Mammary epithelial cell (primary cell): ENCODE measurements at regions not wholly inside any gene's neighbourhood (a gene's known extent, or its start where the extent isn't known, plus 50 kb on each side); places are given as distances from the start of the nearest gene placed in this dataset.

Experiments used
- CTCF ChIP-seq, 2 donors: IDR thresholded peaks in 1 of 2; conservative IDR thresholded peaks in 1 of 2; 2 replicates each; pipeline ENCODE4 v1.5.1; 2011 to 2012; ENCODE audit warnings: inconsistent platforms in 2 of 2, low read length in 2 of 2, mild to moderate bottlenecking in 2 of 2, control low read depth in 1 of 2, low read depth in 1 of 2; ENCODE audit not compliant: insufficient read depth in 1 of 2; ENCODE audit errors: extremely low read depth in 1 of 2
- EZH2 ChIP-seq: IDR thresholded peaks from 2 replicates; pipeline ENCODE4 v1.6.1; 2012; ENCODE audit warnings: low read length, inconsistent platforms, borderline replicate concordance

DNA sequence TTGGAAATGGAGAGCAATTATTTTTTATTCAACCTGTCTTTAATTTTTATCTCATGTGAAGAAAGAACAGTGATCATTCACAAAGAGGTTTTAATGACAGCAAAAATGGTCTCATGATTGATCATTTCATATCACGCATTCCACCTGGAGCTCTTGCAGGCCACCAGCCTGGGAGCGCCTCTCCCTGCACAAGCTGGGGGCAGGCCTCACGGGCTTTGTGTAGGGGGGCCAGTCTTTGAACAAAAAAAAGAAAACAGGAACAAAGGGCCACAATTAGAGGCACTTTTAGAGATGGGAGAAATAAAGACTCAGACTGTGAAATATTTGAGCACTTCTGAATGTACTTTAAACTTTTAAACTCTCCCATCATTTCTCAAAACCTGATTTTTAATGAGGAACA is 232.9 kb downstream of the CHD9NB start:
- TF ChIP-seq EZH2 (no peak), CTCF (conservative IDR thresholded peaks at IDR 0.05 in 1 of 2, IDR thresholded peaks at IDR 0.05 in 1 of 2; ENCODE audit: extremely low read depth in 1 of 2, insufficient read depth in 1 of 2, low read depth in 1 of 2, low read length in 2 of 2) (no peak)
